Colonic mucosa (tissue), 4 donors: ENCODE measurements at regions not wholly inside any gene's neighbourhood (a gene's known extent, or its start where the extent isn't known, plus 50 kb on each side); places are given as distances from the start of the nearest gene placed in this dataset.
A peak's percentile ranks its signal among the peaks of the same experiment; 100 is the strongest.

Experiments
- DNase-seq: peaks from one replicate; pipeline ENCODE4 v3.0.0-alpha.2; 2020
- H3K27ac ChIP-seq: fragments of 200-600 bp; one replicate; pipeline ENCODE4 v1.8.0; 2021
- H3K27me3 ChIP-seq: fragments of 200-600 bp; one replicate; pipeline ENCODE4 v1.8.0; 2021
- H3K36me3 ChIP-seq: fragments of 200-600 bp; one replicate; pipeline ENCODE4 v1.8.0; 2021
- H3K4me1 ChIP-seq: fragments of 200-600 bp; one replicate; pipeline ENCODE4 v1.8.0; 2021; ENCODE audit warnings: mild to moderate bottlenecking
- H3K4me3 ChIP-seq: fragments of 200-600 bp; one replicate; pipeline ENCODE4 v1.8.0; 2021
- H3K9ac ChIP-seq, 2 donors: one replicate each; pipeline ENCODE4 v1.7.0; 2013; ENCODE audit warnings: control low read depth in 2 of 2, low read depth in 2 of 2, low read length in 2 of 2
- H3K9me3 ChIP-seq: fragments of 200-600 bp; one replicate; pipeline ENCODE4 v1.8.0; 2021
- intact Hi-C: fragments of 100-400 bp; cut with DNase I; formaldehyde crosslinking; loops from one replicate; pipeline ENCODE4 v1.14.1; 2022
- TF ChIP-seq, protein P1 (sequence below): fragments of 200-600 bp; IDR thresholded peaks from one replicate; pipeline ENCODE4 v1.8.0; 2022; ENCODE audit warnings: antibody characterized with exemption, mild to moderate bottlenecking
- donor health status: healthy.
- donor health status: DM: no; HTN: no; CAD: no.
- donor health status: DM: no; HTN: no; CAD: no.

GRCh38 chr10:4033341-4033896 lies 248.4 kb upstream of the KLF6 start:
- no peak overlapping the region for H3K27ac ChIP-seq
- H3K4me3 ChIP-seq: no peak overlapping the region
- TF ChIP-seq, protein P1, sequence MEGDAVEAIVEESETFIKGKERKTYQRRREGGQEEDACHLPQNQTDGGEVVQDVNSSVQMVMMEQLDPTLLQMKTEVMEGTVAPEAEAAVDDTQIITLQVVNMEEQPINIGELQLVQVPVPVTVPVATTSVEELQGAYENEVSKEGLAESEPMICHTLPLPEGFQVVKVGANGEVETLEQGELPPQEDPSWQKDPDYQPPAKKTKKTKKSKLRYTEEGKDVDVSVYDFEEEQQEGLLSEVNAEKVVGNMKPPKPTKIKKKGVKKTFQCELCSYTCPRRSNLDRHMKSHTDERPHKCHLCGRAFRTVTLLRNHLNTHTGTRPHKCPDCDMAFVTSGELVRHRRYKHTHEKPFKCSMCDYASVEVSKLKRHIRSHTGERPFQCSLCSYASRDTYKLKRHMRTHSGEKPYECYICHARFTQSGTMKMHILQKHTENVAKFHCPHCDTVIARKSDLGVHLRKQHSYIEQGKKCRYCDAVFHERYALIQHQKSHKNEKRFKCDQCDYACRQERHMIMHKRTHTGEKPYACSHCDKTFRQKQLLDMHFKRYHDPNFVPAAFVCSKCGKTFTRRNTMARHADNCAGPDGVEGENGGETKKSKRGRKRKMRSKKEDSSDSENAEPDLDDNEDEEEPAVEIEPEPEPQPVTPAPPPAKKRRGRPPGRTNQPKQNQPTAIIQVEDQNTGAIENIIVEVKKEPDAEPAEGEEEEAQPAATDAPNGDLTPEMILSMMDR: no peak
- no peaks in the 10 kb centered on the region for H3K27me3 ChIP-seq
- H3K9ac ChIP-seq: peak overlapping the region in 1 of 2 donors; percentile 52
- H3K9me3 ChIP-seq: no peaks in the 10 kb centered on the region
- intact Hi-C loops: no loop called here
- no peaks in the 10 kb centered on the region for H3K36me3 ChIP-seq
- no peak for DNase-seq
- no peaks in the 10 kb centered on the region for H3K4me1 ChIP-seq

DNA sequence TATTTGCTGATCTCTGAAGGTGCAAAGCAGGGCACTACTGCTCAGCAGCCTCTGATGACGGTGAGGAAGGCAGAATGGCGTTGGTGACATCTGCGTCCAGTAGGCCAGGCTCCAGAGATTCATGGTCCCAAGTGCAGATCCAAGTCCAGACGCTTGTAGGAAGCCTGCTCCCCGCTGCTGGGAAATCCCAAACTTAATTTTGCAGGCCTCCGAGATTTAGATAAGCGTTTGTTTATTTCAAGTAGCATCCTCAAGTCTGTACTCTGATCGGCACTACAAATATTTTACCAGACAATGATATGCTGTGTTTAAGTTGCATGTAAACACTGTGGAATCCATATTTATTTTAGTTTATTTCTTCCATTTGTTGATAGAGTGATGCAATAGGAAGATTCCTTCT lies 244.9 kb upstream of the KLF6 start:
- H3K9ac ChIP-seq: no peak overlapping the region
- H3K4me1 ChIP-seq: no peaks in the 10 kb centered on the region
- H3K27ac ChIP-seq: no peak overlapping the region
- DNase-seq: no peak
- no peak overlapping the region for H3K4me3 ChIP-seq
- intact Hi-C loops: no loop called here
- no peaks in the 10 kb centered on the region for H3K36me3 ChIP-seq
- no peaks in the 10 kb centered on the region for H3K9me3 ChIP-seq
- TF ChIP-seq, protein P1: no peak
- H3K27me3 ChIP-seq: no peaks in the 10 kb centered on the region

DNA sequence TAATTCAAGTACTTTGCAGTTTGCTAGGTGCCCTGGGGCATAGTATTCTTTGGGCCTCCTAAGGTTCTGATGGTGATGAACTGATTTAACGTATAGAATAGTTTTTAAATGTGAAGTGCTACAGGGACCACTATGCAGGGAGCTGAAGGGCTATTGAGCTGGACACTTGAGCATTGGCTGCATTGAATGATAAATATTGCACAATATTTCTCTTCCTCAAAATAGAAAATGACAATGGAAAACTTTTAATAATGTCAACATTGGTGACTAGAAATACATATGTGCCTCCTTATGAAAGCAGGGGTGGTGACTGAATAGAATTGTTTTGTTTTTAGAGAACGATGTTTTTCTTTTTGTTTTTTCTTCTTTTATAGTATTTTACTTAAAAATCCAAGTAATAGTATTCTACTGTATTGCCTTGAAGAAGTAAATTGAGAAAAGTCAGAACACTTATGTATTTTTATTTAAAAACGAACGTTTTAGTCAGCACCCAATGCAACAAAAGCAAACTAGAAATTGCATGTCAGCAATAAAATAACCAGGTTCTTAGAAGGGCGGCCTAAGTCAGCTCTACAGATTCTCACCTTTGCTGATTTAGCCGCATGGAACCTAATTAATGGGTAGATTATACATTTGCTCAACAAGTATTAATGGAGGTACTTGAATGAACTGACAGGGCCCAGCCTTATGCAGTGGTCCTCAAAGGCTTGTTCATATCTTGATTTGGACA lies 244.0 kb upstream of the KLF6 start:
- DNase-seq: no peak
- intact Hi-C loops: no loop called here
- TF ChIP-seq, protein P1: no peak

GRCh38 chr10:4028027-4028471 lies 243.0 kb upstream of the KLF6 start:
- DNase-seq: no peak
- H3K9me3 ChIP-seq: no peaks in the 10 kb centered on the region
- no peaks in the 10 kb centered on the region for H3K4me1 ChIP-seq
- H3K36me3 ChIP-seq: no peaks in the 10 kb centered on the region
- no peak overlapping the region for H3K9ac ChIP-seq
- H3K4me3 ChIP-seq: no peak overlapping the region
- TF ChIP-seq, protein P1: no peak
- no peak overlapping the region for H3K27ac ChIP-seq
- intact Hi-C loops: no loop called here
- no peaks in the 10 kb centered on the region for H3K27me3 ChIP-seq

More for the DNA sequence above, 244.0 kb upstream of the KLF6 start:
- H3K9ac ChIP-seq: no peak overlapping the region
- no peaks in the 10 kb centered on the region for H3K27me3 ChIP-seq
- no peaks in the 10 kb centered on the region for H3K36me3 ChIP-seq
- no peak overlapping the region for H3K4me3 ChIP-seq
- no peaks in the 10 kb centered on the region for H3K4me1 ChIP-seq
- H3K27ac ChIP-seq: no peak overlapping the region
- no peaks in the 10 kb centered on the region for H3K9me3 ChIP-seq

- no peak overlapping the region for H3K4me3 ChIP-seq
- TF ChIP-seq, protein P1: no peak
- intact Hi-C loops: no loop called here
- no peaks in the 10 kb centered on the region for H3K9me3 ChIP-seq
- H3K27ac ChIP-seq: no peak overlapping the region
- no peaks in the 10 kb centered on the region for H3K36me3 ChIP-seq
- H3K27me3 ChIP-seq: no peaks in the 10 kb centered on the region
- H3K4me1 ChIP-seq: no peaks in the 10 kb centered on the region
- no peak overlapping the region for H3K9ac ChIP-seq
- no peak for DNase-seq
These were observed 240.3 kb upstream of the KLF6 start for GRCh38 chr10:4025339-4025738.
